H1 (cell line): ENCODE measurements at regions not wholly inside any gene's neighbourhood (a gene's known extent, or its start where the extent isn't known, plus 50 kb on each side); places are given as distances from the start of the nearest gene placed in this dataset.

Source experiments
- CTCF ChIA-PET: fragments of 300-600 bp; sonication (Branson Sonifier 250); formaldehyde crosslinking; loops from one replicate; lab custom pipeline; 2021; ENCODE audit not compliant: partially characterized antibody; lab: Charles Lee
- POLR2A ChIA-PET: fragments of 300-600 bp; sonication (Branson Sonifier 250); formaldehyde crosslinking; loops from one replicate; lab custom pipeline; 2021; ENCODE audit warnings: inconsistent platforms; ENCODE audit not compliant: partially characterized antibody; lab: Charles Lee
- DNase-seq, 2 experiments: peaks; one replicate each; pipeline versions ENCODE4 v3.0.0 to v3.0.0-alpha.2; 2010 to 2022; ENCODE audit warnings: low spot score in 2 of 2, low read depth in 1 of 2, mixed read lengths in 1 of 2
- FAIRE-seq: peaks from 2 replicates; lab custom pipeline; 2011; peaks lifted over from hg19 to GRCh38; lab: Jason Lieb, UNC
- H2AFZ ChIP-seq: 2 replicates; pipeline ENCODE4 v1.8.1; 2012; ENCODE audit warnings: low read length, inconsistent platforms
- H2AK5ac ChIP-seq: 2 replicates; pipeline ENCODE4 v1.6.1; 2013; ENCODE audit warnings: low read depth, low read length
- H2BK120ac ChIP-seq: replicated peaks from 2 replicates; pipeline ENCODE3; 2013; ENCODE audit warnings: low read depth, low read length, inconsistent platforms
- H2BK12ac ChIP-seq: 2 replicates; pipeline ENCODE4 v1.6.1; 2013; ENCODE audit warnings: low read depth, low read length
- H2BK15ac ChIP-seq: 2 replicates; pipeline ENCODE4 v1.6.1; 2013; ENCODE audit warnings: low read length
- H2BK20ac ChIP-seq: 2 replicates; pipeline ENCODE4 v1.6.1; 2013; ENCODE audit warnings: low read length
- H2BK5ac ChIP-seq: 2 replicates; pipeline ENCODE4 v1.6.1; 2013; ENCODE audit warnings: low read depth, low read length
- H3K14ac ChIP-seq: 2 replicates; pipeline ENCODE4 v1.6.1; 2013; ENCODE audit warnings: inconsistent platforms; ENCODE audit not compliant: insufficient read length
- H3K18ac ChIP-seq: 2 replicates; pipeline ENCODE4 v1.6.1; 2013; ENCODE audit warnings: low read length; ENCODE audit errors: extremely low read depth
- H3K23ac ChIP-seq: 2 replicates; pipeline ENCODE4 v1.6.1; 2013; ENCODE audit warnings: inconsistent platforms; ENCODE audit not compliant: insufficient read length
- H3K23me2 ChIP-seq: 2 replicates; pipeline ENCODE4 v1.6.1; 2013; ENCODE audit warnings: low read depth, low read length
- H3K27ac ChIP-seq: 2 replicates; pipeline ENCODE4 v1.6.1; 2011; ENCODE audit warnings: low read depth, low read length, inconsistent platforms
- H3K27me3 ChIP-seq, 4 experiments: replicated peaks in 1 of 4; 1 replicate in 1 of 4; 2 replicates in 3 of 4; pipeline versions ENCODE4 v1.6.1 to v1.8.1; 2011 to 2013; ENCODE audit warnings: low read length in 3 of 4, mild to moderate bottlenecking in 3 of 4, inconsistent platforms in 2 of 4, mixed read lengths in 2 of 4, moderate library complexity in 1 of 4; ENCODE audit not compliant: control insufficient read depth in 3 of 4, insufficient read depth in 3 of 4; ENCODE audit errors: extremely low read depth in 1 of 4
- H3K36me3 ChIP-seq, 4 experiments: 2 replicates each; pipeline versions ENCODE4 v1.6.1 to v1.8.1; 2011 to 2013; ENCODE audit warnings: mild to moderate bottlenecking in 4 of 4, low read length in 3 of 4, moderate library complexity in 2 of 4, control low read depth in 1 of 4, inconsistent platforms in 1 of 4; ENCODE audit not compliant: insufficient read depth in 4 of 4, control insufficient read depth in 2 of 4
- H3K4ac ChIP-seq: replicated peaks from 2 replicates; pipeline ENCODE3; 2013; ENCODE audit warnings: low read length, low read depth, mixed read lengths, inconsistent platforms; ENCODE audit not compliant: insufficient read length
- H3K4me1 ChIP-seq, 4 experiments: replicated peaks in 1 of 4; 1 replicate in 1 of 4; 2 replicates in 3 of 4; pipeline versions ENCODE4 v1.6.1 to v1.8.1; 2011 to 2013; ENCODE audit warnings: low read length in 3 of 4, inconsistent platforms in 2 of 4, mixed read lengths in 1 of 4; ENCODE audit not compliant: insufficient read depth in 4 of 4, control insufficient read depth in 3 of 4
- H3K4me2 ChIP-seq, 2 experiments: 2 replicates each; pipeline versions ENCODE4 v1.6.1 to v1.8.1; 2011 to 2013; ENCODE audit warnings: low read depth in 2 of 2, low read length in 2 of 2, control low read depth in 1 of 2, inconsistent platforms in 1 of 2, mild to moderate bottlenecking in 1 of 2; ENCODE audit not compliant: insufficient read depth in 1 of 2
- H3K4me3 ChIP-seq, 4 experiments: fragments of 200-600, 300-600 bp in 1 of 4; sonication (generic), shearing (Covaris generic), sonication (Bioruptor Twin) in 1 of 4; 2 replicates each; pipeline versions ENCODE4 v1.5.1 to v1.8.1; 2011 to 2016; ENCODE audit warnings: low read length in 4 of 4, low read depth in 3 of 4, control low read depth in 2 of 4, inconsistent platforms in 2 of 4, mild to moderate bottlenecking in 2 of 4, mixed read lengths in 1 of 4, moderate library complexity in 1 of 4; ENCODE audit not compliant: insufficient read depth in 2 of 4; ENCODE audit errors: extremely low read depth in 1 of 4
- H3K56ac ChIP-seq: replicated peaks from 2 replicates; pipeline ENCODE3; 2013; ENCODE audit warnings: low read depth, mild to moderate bottlenecking, mixed read lengths, low read length, inconsistent platforms; ENCODE audit not compliant: insufficient read length
- H3K79me1 ChIP-seq: 2 replicates; pipeline ENCODE4 v1.6.1; 2013; ENCODE audit warnings: low read depth, low read length, control low read depth
- H3K79me2 ChIP-seq, 2 experiments: 2 replicates each; pipeline versions ENCODE4 v1.6.1 to v1.8.1; 2012 to 2013; ENCODE audit warnings: low read length in 2 of 2, mild to moderate bottlenecking in 2 of 2, inconsistent platforms in 1 of 2; ENCODE audit not compliant: insufficient read depth in 2 of 2, control insufficient read depth in 1 of 2
- H3K9ac ChIP-seq, 4 experiments: replicated peaks in 1 of 4; 1 replicate in 1 of 4; 2 replicates in 3 of 4; pipeline versions ENCODE4 v1.6.1 to v1.8.1; 2011 to 2013; ENCODE audit warnings: low read depth in 3 of 4, low read length in 3 of 4, control low read depth in 2 of 4, mild to moderate bottlenecking in 2 of 4, moderate library complexity in 2 of 4, inconsistent platforms in 1 of 4; ENCODE audit errors: extremely low read depth in 1 of 4
- H3K9me3 ChIP-seq, 2 experiments: 2 replicates each; pipeline versions ENCODE4 v1.6.1 to v1.8.1; 2012 to 2013; ENCODE audit warnings: mild to moderate bottlenecking in 2 of 2, moderate library complexity in 2 of 2, control low read depth in 1 of 2, inconsistent platforms in 1 of 2, low read depth in 1 of 2, low read length in 1 of 2, mixed read lengths in 1 of 2; ENCODE audit not compliant: insufficient read depth in 2 of 2
- H4K20me1 ChIP-seq, 2 experiments: replicated peaks in 1 of 2; 2 replicates each; pipeline versions ENCODE3 to v1.8.1; 2011 to 2013; ENCODE audit warnings: inconsistent platforms in 2 of 2, low read length in 2 of 2, mild to moderate bottlenecking in 1 of 2; ENCODE audit not compliant: insufficient read depth in 2 of 2, control insufficient read depth in 1 of 2
- H4K5ac ChIP-seq: 2 replicates; pipeline ENCODE4 v1.6.1; 2013; ENCODE audit warnings: low read length, low read depth, mixed read lengths, inconsistent platforms; ENCODE audit not compliant: insufficient read length
- H4K8ac ChIP-seq: 2 replicates; pipeline ENCODE4 v1.8.0; 2013; ENCODE audit warnings: mild to moderate bottlenecking, moderate library complexity, low read length, inconsistent platforms; ENCODE audit not compliant: insufficient read depth; ENCODE audit errors: extremely low read depth
- H4K91ac ChIP-seq: replicated peaks from 2 replicates; pipeline ENCODE3; 2013; ENCODE audit warnings: low read length, mixed read lengths, inconsistent platforms; ENCODE audit not compliant: insufficient read length
- ASH2L ChIP-seq: fragments of 200-600, 300-600 bp; sonication (generic); IDR thresholded peaks from one replicate; pipeline ENCODE4 v1.7.1; 2017; ENCODE audit warnings: low read length
- BACH1 ChIP-seq: IDR thresholded peaks from 2 replicates; pipeline ENCODE4 v1.6.1; 2012; ENCODE audit warnings: low read length, improper control_type of control experiment
- CHD1 ChIP-seq: IDR thresholded peaks from 2 replicates; pipeline ENCODE4 v1.6.1; 2012; ENCODE audit warnings: low read depth, low read length, improper control_type of control experiment
- CTBP2 ChIP-seq: IDR thresholded peaks from 2 replicates; pipeline ENCODE4 v1.7.0; 2011; ENCODE audit warnings: borderline replicate concordance, mild to moderate bottlenecking, moderate library complexity, mixed read lengths, low read length; ENCODE audit not compliant: insufficient read depth, insufficient read length
- RNF2 ChIP-seq: fragments of 200-900, 300-1000 bp; sonication (generic); IDR thresholded peaks from 2 replicates; pipeline ENCODE4 v1.7.1; 2016; ENCODE audit warnings: borderline replicate concordance, low read depth, mild to moderate bottlenecking, antibody characterized with exemption, low read length; ENCODE audit not compliant: poor library complexity, severe bottlenecking; ENCODE audit errors: missing control alignments
- SP4 ChIP-seq: IDR thresholded peaks from 2 replicates; pipeline ENCODE4 v1.6.1; 2012; ENCODE audit warnings: low read length, inconsistent platforms
- SUZ12 ChIP-seq: fragments of 200-600 bp; sonication (generic); IDR thresholded peaks from 2 replicates; pipeline ENCODE4 v1.6.1; 2012; ENCODE audit warnings: mild to moderate bottlenecking, inconsistent platforms, low read length, moderate library complexity, mixed read lengths
- TEAD4 ChIP-seq: IDR thresholded peaks from 2 replicates; pipeline ENCODE4 v1.6.1; 2012; ENCODE audit warnings: low read depth, low read length, inconsistent platforms, mixed read lengths
- WGBS, 2 experiments: shearing (Covaris generic) in 1 of 2; methylation state at CpG; one replicate each; pipeline versions ENCODE4 v1.1.6 to v1.1.7; 2013 to 2015; ENCODE audit warnings: low lambda C conversion rate in 2 of 2, mixed read lengths in 2 of 2, inconsistent platforms in 1 of 2, low coverage in 1 of 2, missing lambda C conversion rate in 1 of 2; ENCODE audit not compliant: insufficient replicate concordance in 2 of 2, insufficient coverage in 1 of 2, insufficient read length in 1 of 2; ENCODE audit errors: extremely low coverage in 1 of 2, missing lambda C conversion rate in 1 of 2; 5-methylcytosine and 5-hydroxymethylcytosine counted together
- TF ChIP-seq, protein P1 (sequence below): IDR thresholded peaks from 2 replicates; pipeline ENCODE4 v1.6.1; 2012; ENCODE audit warnings: inconsistent platforms
- TF ChIP-seq, protein P2 (sequence below), 3 experiments: IDR thresholded peaks; 1 replicate in 2 of 3; 2 replicates in 1 of 3; pipeline versions ENCODE4 v1.5.1 to v1.6.1; 2011; ENCODE audit warnings: low read length in 3 of 3, mild to moderate bottlenecking in 3 of 3, inconsistent platforms in 2 of 3, low read depth in 1 of 3, moderate library complexity in 1 of 3; ENCODE audit not compliant: insufficient read depth in 1 of 3; ENCODE audit errors: control extremely low read depth in 1 of 3
- TF ChIP-seq, protein P3 (sequence below): IDR thresholded peaks from 2 replicates; pipeline ENCODE4 v1.6.1; 2011; ENCODE audit warnings: low read depth, mild to moderate bottlenecking, low read length; ENCODE audit not compliant: insufficient read depth

DNA sequence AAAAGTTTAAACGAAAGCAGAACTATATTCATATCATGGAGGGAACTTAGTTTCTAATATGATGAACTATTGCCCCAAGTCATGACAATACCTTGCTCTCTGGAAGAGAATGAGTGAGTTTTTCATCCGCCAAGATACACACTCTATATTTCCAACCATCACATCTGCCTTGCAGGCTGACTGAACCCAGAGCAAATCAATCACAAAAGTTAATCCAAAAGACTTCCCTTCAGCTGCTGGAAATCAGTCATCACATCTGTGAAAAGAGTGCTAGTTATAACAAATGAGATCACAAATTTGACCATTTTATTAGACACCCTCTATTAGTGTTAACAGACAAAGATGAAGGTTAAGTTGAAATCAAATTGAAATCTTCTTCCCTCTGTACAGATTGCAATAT, 261.7 kb upstream of the PRKCQ start:
- ChIA-PET CTCF (no interaction called here), POLR2A (no interaction called here)
- Histone ChIP-seq H4K20me1 (no peaks in the 10 kb centered on the region), H3K9me3 (peaks cover 17% of the 10 kb centered on the region in 2 experiments; a peak in 3 of 4 replicates), H3K36me3 (no peaks in the 10 kb centered on the region), H3K23ac (no peak overlapping the region), H3K4me2 (no peak overlapping the region), H3K79me2 (no peaks in the 10 kb centered on the region), H2BK12ac (no peak overlapping the region), H2BK15ac (no peak overlapping the region), H3K27me3 (no peaks in the 10 kb centered on the region), H2BK5ac (no peak overlapping the region), H4K8ac (no peak overlapping the region), H3K79me1 (no peaks in the 10 kb centered on the region), H2BK120ac (no peak overlapping the region), H3K18ac (no peak overlapping the region), H3K4me1 (no peaks in the 10 kb centered on the region), H3K4me3 (no peak overlapping the region), H2AFZ (no peak overlapping the region), H3K9ac (no peak overlapping the region), H4K5ac (no peak overlapping the region), H2AK5ac (no peak overlapping the region), H3K23me2 (no peaks in the 10 kb centered on the region), H4K91ac (no peak overlapping the region), H3K4ac (no peak overlapping the region), H3K56ac (no peak overlapping the region), H3K14ac (no peak overlapping the region), H3K27ac (no peak overlapping the region), H2BK20ac (no peak overlapping the region)
- no peak for FAIRE-seq
- no peak for DNase-seq
- WGBS, 2 experiments = 88% methylated on average over 2 of the region's 2 CpGs; no CpG with 5 or more reads in 1 of the 2 experiments
- TF ChIP-seq ASH2L (no peak), TEAD4 (no peak), CTBP2 (no peak), RNF2 (no peak), SUZ12 (no peak), SP4 (no peak), CHD1 (no peak), BACH1 (no peak)
- TF ChIP-seq, protein P1, sequence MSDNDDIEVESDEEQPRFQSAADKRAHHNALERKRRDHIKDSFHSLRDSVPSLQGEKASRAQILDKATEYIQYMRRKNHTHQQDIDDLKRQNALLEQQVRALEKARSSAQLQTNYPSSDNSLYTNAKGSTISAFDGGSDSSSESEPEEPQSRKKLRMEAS = no peak
- TF ChIP-seq, protein P2, sequence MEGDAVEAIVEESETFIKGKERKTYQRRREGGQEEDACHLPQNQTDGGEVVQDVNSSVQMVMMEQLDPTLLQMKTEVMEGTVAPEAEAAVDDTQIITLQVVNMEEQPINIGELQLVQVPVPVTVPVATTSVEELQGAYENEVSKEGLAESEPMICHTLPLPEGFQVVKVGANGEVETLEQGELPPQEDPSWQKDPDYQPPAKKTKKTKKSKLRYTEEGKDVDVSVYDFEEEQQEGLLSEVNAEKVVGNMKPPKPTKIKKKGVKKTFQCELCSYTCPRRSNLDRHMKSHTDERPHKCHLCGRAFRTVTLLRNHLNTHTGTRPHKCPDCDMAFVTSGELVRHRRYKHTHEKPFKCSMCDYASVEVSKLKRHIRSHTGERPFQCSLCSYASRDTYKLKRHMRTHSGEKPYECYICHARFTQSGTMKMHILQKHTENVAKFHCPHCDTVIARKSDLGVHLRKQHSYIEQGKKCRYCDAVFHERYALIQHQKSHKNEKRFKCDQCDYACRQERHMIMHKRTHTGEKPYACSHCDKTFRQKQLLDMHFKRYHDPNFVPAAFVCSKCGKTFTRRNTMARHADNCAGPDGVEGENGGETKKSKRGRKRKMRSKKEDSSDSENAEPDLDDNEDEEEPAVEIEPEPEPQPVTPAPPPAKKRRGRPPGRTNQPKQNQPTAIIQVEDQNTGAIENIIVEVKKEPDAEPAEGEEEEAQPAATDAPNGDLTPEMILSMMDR (IDR thresholded peaks at IDR 0.05; ENCODE audit: control extremely low read depth in 1 of 3, insufficient read depth in 1 of 3, low read depth in 1 of 3, low read length in 3 of 3) = no peak
- TF ChIP-seq, protein P3, sequence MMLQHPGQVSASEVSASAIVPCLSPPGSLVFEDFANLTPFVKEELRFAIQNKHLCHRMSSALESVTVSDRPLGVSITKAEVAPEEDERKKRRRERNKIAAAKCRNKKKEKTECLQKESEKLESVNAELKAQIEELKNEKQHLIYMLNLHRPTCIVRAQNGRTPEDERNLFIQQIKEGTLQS = no peak
